ENCODE measurements at regions not wholly inside any gene's neighbourhood (a gene's known extent, or its start where the extent isn't known, plus 50 kb on each side); places are given as distances from the start of the nearest gene placed in this dataset.

- H3K36me3 ChIP-seq, result no peaks in the 10 kb centered on the region
- no peak overlapping the region for H3K4me3 ChIP-seq
- H3K27ac ChIP-seq (replicated peaks), result no peak overlapping the region
- TF ChIP-seq CTCF (IDR thresholded peaks at IDR 0.05; ENCODE audit: borderline replicate concordance), result no peak
- intact Hi-C loops (cut with micrococcal nuclease), result no loop called here
- no peak for DNase-seq
- H3K4me1 ChIP-seq, result no peaks in the 10 kb centered on the region
- H3K27me3 ChIP-seq (ENCODE audit: low read depth), result no peaks in the 10 kb centered on the region
- H3K9me3 ChIP-seq (replicated peaks), result no peaks in the 10 kb centered on the region
Observed at GRCh38 chr11:10629411-10630002, 61.0 kb upstream of the LYVE1 start.

GRCh38 chr11:10628508-10629236 lies 60.2 kb upstream of the LYVE1 start:
- intact Hi-C loops (cut with micrococcal nuclease), result no loop called here
- Histone ChIP-seq H3K36me3 (no peaks in the 10 kb centered on the region), H3K4me3 (no peak overlapping the region), H3K27me3 (ENCODE audit: low read depth) (no peaks in the 10 kb centered on the region), H3K4me1 (no peaks in the 10 kb centered on the region), H3K27ac (replicated peaks) (no peak overlapping the region), H3K9me3 (replicated peaks) (no peaks in the 10 kb centered on the region)
- DNase-seq, result no peak
- no peak for TF ChIP-seq CTCF (IDR thresholded peaks at IDR 0.05; ENCODE audit: borderline replicate concordance)

- Histone ChIP-seq H3K27me3 (ENCODE audit: low read depth) (no peaks in the 10 kb centered on the region), H3K36me3 (no peaks in the 10 kb centered on the region), H3K9me3 (replicated peaks) (no peaks in the 10 kb centered on the region), H3K4me3 (no peak overlapping the region), H3K27ac (replicated peaks) (no peak overlapping the region), H3K4me1 (no peaks in the 10 kb centered on the region)
- intact Hi-C loops (cut with micrococcal nuclease), result no loop called here
- TF ChIP-seq CTCF (IDR thresholded peaks at IDR 0.05; ENCODE audit: borderline replicate concordance), result no peak
- no peak for DNase-seq
Observed at GRCh38 chr11:10627816-10628215, 59.4 kb upstream of the LYVE1 start.

- H3K4me3 ChIP-seq, result no peak overlapping the region
- H3K9me3 ChIP-seq (replicated peaks), result no peaks in the 10 kb centered on the region
- no peaks in the 10 kb centered on the region for H3K4me1 ChIP-seq
- intact Hi-C loops (cut with micrococcal nuclease), result no loop called here
- no peak for DNase-seq
- H3K36me3 ChIP-seq, result no peaks in the 10 kb centered on the region
- TF ChIP-seq CTCF (IDR thresholded peaks at IDR 0.05; ENCODE audit: borderline replicate concordance), result no peak
- no peak overlapping the region for H3K27ac ChIP-seq (replicated peaks)
- H3K27me3 ChIP-seq (ENCODE audit: low read depth), result no peaks in the 10 kb centered on the region
Observed at GRCh38 chr11:10627291-10627690, 58.8 kb upstream of the LYVE1 start.

GRCh38 chr11:10625982-10626311 lies 57.5 kb upstream of the LYVE1 start:
- DNase-seq, result no peak
- Histone ChIP-seq H3K36me3 (no peaks in the 10 kb centered on the region), H3K27me3 (ENCODE audit: low read depth) (no peaks in the 10 kb centered on the region), H3K9me3 (replicated peaks) (no peaks in the 10 kb centered on the region), H3K4me1 (no peaks in the 10 kb centered on the region), H3K27ac (replicated peaks) (peak overlapping the region; percentile 44), H3K4me3 (no peak overlapping the region)
- intact Hi-C loops (cut with micrococcal nuclease), result no loop called here
- no peak for TF ChIP-seq CTCF (IDR thresholded peaks at IDR 0.05; ENCODE audit: borderline replicate concordance)

All from left ventricle myocardium inferior (tissue), 1 donor.